IPS-15b (cell line): ENCODE measurements at regions not wholly inside any gene's neighbourhood (a gene's known extent, or its start where the extent isn't known, plus 50 kb on each side); places are given as distances from the start of the nearest gene placed in this dataset.
"Not testable (repeated sequence)": the region's sequence is repeated elsewhere in the genome, so short reads cannot be mapped to it uniquely, and the experiment has no call there.

Experiments used
- H3K27me3 ChIP-seq: one replicate; pipeline ENCODE4 v1.6.1; 2013; ENCODE audit warnings: low read length; ENCODE audit not compliant: control insufficient read depth, insufficient read depth
- H3K36me3 ChIP-seq: one replicate; pipeline ENCODE4 v1.6.1; 2013; ENCODE audit warnings: low read length; ENCODE audit not compliant: control insufficient read depth, insufficient read depth
- H3K4me1 ChIP-seq: one replicate; pipeline ENCODE4 v1.6.1; 2013; ENCODE audit warnings: mild to moderate bottlenecking, low read length; ENCODE audit not compliant: control insufficient read depth, insufficient read depth
- H3K4me3 ChIP-seq: one replicate; pipeline ENCODE4 v1.5.1; 2013; ENCODE audit warnings: low read depth, low read length
- H3K9ac ChIP-seq: one replicate; pipeline ENCODE4 v1.6.1; 2013; ENCODE audit warnings: low read depth, mild to moderate bottlenecking, low read length
- H3K9me3 ChIP-seq: one replicate; pipeline ENCODE4 v1.6.1; 2013; ENCODE audit warnings: mild to moderate bottlenecking, low read length; ENCODE audit not compliant: control insufficient read depth, insufficient read depth

DNA sequence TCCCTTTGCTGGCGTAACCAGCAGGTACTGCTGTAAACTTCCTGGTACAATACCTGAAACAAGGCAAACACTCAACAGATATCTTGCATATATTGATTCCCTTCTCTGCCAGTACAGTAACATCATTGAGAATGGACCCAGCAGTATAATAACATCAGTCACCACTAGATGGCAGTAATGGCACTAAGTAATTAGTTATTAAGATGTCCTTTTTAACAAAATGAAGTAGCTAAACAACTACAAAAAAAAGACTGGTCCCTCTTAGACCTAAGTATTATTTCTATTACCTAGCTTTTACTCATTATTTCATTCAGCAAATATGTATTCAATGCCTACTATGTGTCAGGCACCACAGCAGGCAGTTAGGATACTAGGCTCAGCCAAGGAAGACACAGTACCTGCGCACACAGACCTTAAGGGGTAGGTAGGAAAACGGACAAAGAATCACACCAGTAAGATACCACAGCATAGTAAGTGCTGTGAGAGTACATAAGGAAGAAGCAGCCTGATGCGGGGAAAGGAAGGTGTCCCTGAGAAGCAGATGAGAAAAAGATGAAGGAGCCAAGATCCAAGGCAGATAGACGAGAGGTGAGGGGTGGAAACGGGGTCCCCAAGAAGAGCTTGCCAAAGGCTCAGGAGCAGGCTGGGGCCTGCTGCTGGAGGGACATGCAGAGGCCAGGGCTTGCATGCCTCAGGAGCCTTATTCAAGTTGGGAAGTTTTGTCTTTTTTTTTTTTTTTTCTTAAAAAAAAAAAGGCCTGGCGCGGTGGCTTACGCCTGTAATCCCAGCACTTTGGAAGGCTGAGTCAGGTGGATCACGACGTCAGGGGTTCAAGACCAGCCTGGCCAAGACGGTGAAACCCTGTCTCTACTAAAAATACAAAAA is 102.7 kb upstream of the CHD2 start:
- Histone ChIP-seq H3K4me1 (peaks cover 4% of the 10 kb centered on the region), H3K36me3 (peaks cover 2% of the 10 kb centered on the region), H3K27me3 (no peaks in the 10 kb centered on the region), H3K9ac (no peak overlapping the region), H3K9me3 (no peaks in the 10 kb centered on the region), H3K4me3 (no peak overlapping the region)

DNA sequence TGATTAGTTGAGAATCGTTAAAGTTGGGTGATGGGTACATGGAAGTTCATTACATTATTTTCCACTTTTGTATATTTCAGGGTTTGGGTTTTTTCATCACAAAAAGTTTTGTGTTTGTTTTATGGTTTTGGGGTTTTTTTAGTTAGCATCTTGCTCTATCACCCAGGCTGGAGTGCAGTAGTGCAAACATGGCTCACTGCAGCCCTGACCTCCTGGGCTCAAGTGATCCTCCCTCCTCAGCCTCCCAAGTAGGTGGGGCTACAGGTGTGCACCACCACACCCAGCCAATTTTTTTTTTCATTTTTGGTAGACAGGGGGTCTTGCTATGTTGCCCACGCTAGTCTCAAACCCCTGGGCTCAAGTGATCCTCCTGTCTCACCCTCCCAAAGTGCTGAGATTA is 100.1 kb upstream of the CHD2 start:
- Histone ChIP-seq H3K27me3 (no peaks in the 10 kb centered on the region), H3K9me3 (no peaks in the 10 kb centered on the region), H3K9ac (no peak overlapping the region), H3K36me3 (peaks cover 2% of the 10 kb centered on the region), H3K4me1 (peaks cover 4% of the 10 kb centered on the region), H3K4me3 (no peak overlapping the region)

DNA sequence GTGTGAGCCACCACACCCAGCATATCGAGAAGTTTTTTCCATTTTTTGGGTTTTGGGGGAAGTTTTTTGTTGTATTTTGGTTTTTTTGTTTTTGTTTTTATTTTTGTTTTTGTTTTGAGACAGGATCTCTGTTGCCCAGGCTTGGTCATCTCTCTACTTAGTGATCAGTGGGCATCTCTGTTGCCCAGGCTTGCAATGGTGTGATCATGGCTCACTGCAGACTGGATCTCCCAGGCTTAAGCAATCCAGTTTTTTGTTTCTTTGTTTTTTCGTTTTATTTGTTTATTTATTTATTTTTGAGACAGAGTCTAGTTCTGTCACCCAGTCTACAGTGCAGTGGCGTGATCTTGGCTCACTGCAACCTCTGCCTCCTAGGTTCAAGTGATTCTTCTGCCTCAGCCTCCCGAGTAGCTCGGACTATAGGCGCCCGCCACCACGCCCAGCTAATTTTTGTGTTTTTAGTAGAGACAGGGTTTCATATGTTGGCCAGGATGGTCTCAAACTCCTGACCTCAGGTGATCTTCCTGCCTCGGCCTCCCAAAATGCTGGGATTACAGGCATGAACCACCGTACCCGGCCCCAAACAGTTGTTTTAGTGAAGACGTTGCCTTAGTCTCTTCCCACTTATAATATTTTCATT is 99.6 kb upstream of the CHD2 start:
- not testable (repeated sequence) for H3K4me1 ChIP-seq, H3K27me3 ChIP-seq, H3K36me3 ChIP-seq, H3K9me3 ChIP-seq, H3K4me3 ChIP-seq, H3K9ac ChIP-seq

DNA sequence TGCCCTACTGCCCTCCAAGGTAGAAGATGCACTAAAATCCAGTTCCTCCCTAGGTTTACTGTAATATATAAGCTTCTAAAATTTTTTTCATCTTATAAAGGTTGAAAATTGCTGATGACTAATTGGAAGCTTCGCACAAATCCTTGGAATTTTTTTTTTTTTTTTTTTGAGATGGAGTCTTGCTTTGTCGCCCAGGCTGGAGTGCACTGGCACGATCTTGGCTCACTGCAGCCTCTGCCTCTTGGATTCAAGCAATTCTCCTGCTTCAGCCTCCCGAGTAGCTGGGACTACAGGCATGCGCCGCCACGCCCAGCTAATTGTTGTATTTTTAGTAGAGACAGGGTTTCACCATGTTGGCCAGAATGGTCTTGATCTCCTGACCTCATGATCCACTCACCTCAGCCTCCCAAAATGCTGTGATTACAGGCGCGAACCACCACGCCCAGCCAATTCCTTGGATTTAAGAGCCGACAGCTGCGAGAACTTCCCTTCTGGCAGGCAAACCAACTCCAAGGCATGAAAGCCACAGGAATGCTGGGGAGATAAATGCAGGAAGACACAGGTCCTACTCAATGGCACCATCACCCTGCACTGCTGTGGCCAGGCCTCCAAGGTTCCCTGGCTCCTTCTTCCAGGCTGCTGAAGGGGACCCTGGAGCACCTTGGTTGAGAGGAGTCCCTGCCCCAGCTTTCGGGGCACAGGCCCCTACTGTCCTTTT is 98.9 kb upstream of the CHD2 start:
- not testable (repeated sequence) for H3K4me1 ChIP-seq, H3K9me3 ChIP-seq, H3K4me3 ChIP-seq, H3K9ac ChIP-seq, H3K36me3 ChIP-seq, H3K27me3 ChIP-seq

DNA sequence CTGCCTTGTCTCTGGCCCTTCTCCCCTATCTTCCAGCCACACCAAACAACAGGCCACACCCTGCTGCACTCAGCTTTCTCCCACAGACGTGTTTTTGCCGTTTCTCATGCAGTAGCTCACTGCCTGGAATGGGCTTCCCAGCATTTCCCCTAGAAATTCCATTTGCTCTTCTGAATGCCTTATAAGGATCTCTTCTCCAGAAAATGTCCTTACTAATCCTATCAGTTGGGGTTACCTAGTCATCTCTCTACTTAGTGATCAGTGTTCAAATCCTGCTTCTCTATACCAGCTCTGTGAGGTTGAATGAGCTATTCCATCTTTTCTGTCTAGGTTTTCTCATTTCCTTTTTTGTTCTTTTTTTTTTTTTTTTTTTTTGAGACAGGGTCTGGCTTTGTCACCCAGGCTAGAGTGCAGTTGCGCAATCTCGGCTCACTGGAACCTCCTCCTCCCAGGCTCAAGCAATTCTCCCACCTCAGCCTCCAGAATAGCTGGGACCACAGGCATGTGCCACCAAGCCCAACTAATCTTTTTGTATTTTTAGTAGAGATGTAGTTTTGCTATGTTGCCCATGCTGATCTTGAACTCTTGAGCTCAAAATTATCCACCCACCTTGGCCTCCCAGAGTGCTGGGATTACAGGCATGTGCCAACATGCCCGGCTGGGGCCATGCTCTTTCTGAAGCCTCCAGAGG is 98.2 kb upstream of the CHD2 start:
- Histone ChIP-seq H3K4me1 (peaks cover 4% of the 10 kb centered on the region), H3K36me3 (peaks cover 2% of the 10 kb centered on the region), H3K9ac (no peak overlapping the region), H3K27me3 (no peaks in the 10 kb centered on the region), H3K4me3 (no peak overlapping the region), H3K9me3 (no peaks in the 10 kb centered on the region)

DNA sequence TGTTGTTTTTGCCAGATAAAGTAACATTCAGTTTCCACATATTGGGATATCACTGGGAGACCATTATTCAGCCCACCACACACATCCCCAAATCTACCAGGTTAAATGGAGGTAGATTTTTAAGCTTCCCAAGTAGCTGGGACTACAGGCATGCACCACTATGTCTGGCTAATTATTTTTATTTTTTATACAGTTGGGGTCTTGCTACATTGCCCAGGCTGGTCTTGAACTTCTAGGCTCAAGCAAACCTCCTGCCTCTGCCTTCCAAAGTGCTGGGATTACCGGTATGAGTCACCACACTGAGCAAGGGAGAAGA is 96.6 kb upstream of the CHD2 start:
- H3K9ac ChIP-seq: no peak overlapping the region
- no peak overlapping the region for H3K4me3 ChIP-seq
- H3K27me3 ChIP-seq: no peaks in the 10 kb centered on the region
- H3K36me3 ChIP-seq: peaks cover 2% of the 10 kb centered on the region
- H3K9me3 ChIP-seq: no peaks in the 10 kb centered on the region
- peaks cover 4% of the 10 kb centered on the region for H3K4me1 ChIP-seq

DNA sequence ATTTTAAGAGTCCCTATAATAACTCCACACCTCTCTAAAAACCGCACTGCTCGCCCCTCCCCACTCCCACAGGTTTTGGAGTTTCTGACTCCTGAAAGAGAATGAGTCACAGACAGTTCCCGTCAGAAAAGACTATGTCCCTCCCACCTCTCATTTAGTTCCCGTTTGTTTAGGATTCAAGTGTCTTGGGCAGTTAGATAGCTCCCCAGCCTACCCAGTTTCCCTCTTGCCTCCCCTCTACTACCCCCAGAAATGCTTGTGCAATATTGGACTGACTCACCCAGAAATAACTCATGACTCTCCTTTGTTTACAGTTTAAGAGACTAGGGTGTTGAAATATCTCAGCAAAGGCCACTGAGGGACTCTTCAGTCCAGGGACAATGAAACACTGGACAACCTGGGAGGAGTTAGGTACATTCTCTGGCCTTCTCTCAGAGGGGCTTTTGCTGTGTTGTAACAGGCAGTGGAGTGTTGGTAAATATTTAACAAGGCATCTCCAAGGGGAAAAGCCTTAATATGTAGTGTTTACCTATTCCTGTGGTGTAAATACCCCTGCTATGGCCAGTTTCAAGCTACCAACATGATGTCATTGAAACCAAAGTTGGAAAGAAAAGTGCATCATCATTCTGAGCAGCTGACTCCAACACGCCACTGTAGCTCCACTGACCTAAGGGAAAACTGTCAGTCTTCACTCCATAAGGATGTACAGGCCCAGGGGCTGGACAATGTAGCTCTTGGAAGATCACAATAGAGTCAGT is 96.1 kb upstream of the CHD2 start:
- Histone ChIP-seq H3K4me1 (peaks cover 4% of the 10 kb centered on the region), H3K9ac (no peak overlapping the region)

DNA sequence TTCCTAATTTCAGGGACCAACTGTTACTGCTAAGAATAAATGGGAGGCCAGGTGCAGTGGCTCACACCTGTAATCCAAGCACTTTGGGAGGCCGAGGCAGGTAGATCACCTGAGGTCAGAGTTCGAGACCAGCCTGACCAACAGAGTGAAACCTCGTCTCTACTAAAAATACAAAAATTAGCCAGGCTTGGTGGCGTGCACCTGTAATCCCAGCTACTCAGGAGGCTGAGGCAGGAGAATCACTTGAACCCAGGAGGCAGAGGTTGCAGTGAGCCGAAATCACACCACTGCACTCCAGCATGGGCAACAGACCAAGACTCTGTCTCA is 95.6 kb upstream of the CHD2 start:
- H3K4me3 ChIP-seq, H3K4me1 ChIP-seq, H3K9me3 ChIP-seq, H3K36me3 ChIP-seq, H3K27me3 ChIP-seq, H3K9ac ChIP-seq: not testable (repeated sequence)

More for the DNA sequence above, 96.1 kb upstream of the CHD2 start:
- Histone ChIP-seq H3K27me3 (no peaks in the 10 kb centered on the region), H3K36me3 (peaks cover 2% of the 10 kb centered on the region), H3K4me3 (no peak overlapping the region), H3K9me3 (no peaks in the 10 kb centered on the region)

DNA sequence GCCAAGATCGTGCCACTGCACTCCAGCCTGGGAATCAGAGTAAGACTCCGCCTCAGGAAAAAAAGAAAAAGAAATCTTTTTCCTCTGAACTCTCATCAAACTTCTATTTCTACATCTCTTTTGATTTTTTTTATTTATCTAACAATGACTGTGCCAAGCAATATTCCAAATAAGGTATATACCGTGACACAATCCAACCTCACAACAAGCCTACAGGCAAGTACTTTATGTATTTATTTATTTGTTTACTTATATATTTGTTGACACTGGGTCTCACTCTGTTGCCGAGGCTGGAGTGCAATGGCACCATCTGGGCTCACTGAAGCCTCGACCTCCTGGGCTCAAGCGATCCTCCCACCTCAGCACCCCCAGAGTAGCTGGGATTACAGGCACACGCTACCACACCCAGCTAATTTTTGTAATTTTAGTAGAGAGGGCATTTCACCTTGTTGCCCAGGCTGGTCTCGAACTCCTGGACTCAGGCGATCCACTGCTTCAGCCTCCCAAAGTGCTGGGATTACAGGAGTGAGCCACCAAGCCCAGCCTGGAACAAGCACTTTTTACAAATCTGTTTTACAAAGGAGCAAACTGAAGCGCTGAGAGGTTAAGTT is 94.9 kb upstream of the CHD2 start:
- Histone ChIP-seq H3K27me3 (no peaks in the 10 kb centered on the region), H3K36me3 (peaks cover 2% of the 10 kb centered on the region), H3K9me3 (no peaks in the 10 kb centered on the region), H3K4me1 (peaks cover 7% of the 10 kb centered on the region), H3K4me3 (no peak overlapping the region), H3K9ac (no peak overlapping the region)

DNA sequence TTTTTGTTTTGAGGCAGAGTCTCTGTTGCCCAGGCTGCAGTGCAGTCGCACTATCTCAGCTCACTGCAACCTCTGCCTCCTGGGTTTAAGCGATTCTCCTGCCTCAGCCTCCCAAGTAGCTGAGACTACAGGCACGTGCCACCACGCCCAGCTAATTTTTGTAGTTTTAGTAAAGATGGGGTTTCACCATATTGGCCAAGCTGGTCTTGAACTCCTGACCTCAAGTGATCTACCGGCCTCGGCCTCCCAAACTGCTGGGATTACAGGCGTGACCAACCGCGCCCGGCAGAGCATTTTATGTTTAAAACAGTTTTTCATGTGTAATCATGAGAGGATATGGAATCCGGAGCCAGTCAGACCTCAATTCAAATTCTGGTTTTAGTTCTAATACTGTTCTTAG is 94.0 kb upstream of the CHD2 start:
- not testable (repeated sequence) for H3K27me3 ChIP-seq, H3K36me3 ChIP-seq, H3K4me3 ChIP-seq, H3K9me3 ChIP-seq, H3K9ac ChIP-seq
- peaks cover 16% of the 10 kb centered on the region for H3K4me1 ChIP-seq

DNA sequence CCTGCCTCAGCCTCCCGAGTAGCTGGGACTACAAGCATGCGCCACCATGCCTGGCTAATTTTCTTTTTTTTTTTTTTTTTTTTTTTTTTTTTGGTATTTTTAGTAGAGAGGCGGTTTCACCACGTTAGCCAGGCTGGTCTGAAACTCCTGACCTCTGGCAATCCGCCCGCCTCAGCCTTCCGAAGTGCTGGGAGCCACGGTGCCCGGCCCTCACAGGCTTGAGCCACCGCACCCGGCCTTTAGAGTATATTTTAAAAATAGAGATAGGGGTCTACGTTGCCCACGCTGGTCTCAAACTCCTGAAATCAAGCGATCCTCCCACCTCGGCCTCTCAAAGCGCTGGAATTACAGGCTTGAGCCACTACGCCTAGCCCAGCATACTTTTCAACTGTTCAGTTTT is 93.4 kb upstream of the CHD2 start:
- H3K27me3 ChIP-seq: no peaks in the 10 kb centered on the region
- H3K4me1 ChIP-seq: peaks cover 21% of the 10 kb centered on the region
- no peak overlapping the region for H3K4me3 ChIP-seq
- H3K9ac ChIP-seq: no peak overlapping the region
- no peaks in the 10 kb centered on the region for H3K36me3 ChIP-seq
- H3K9me3 ChIP-seq: no peaks in the 10 kb centered on the region
